HEK293 (cell line): ENCODE measurements at regions not wholly inside any gene's neighbourhood (a gene's known extent, or its start where the extent isn't known, plus 50 kb on each side); places are given as distances from the start of the nearest gene placed in this dataset.

Source experiments
- CTCF ChIA-PET: fragments of 350-600 bp; formaldehyde crosslinking; extraction: SDS; loops from one replicate; lab custom pipeline; 2021; ENCODE audit warnings: antibody characterized with exemption; lab: Yijun Ruan, JAX
- POLR2A ChIA-PET: fragments of 300-600 bp; formaldehyde crosslinking; extraction: SDS; loops from one replicate; lab custom pipeline; 2020; ENCODE audit warnings: antibody characterized with exemption, inconsistent platforms; lab: Yijun Ruan, JAX
- H3K27ac ChIP-seq: fragments of 200-500 bp; sonication (Bioruptor generic); 2 replicates; pipeline ENCODE4 v1.5.1; 2014; ENCODE audit warnings: low read depth, low read length, control low read depth, inconsistent platforms; ENCODE audit errors: extremely low read depth
- H3K36me3 ChIP-seq, 2 experiments: fragments of 200-500 bp in 1 of 2; sonication (Bioruptor generic) in 1 of 2; 1 replicate in 1 of 2; 2 replicates in 1 of 2; pipeline ENCODE4 v1.5.1; 2014 to 2017; ENCODE audit warnings: inconsistent platforms in 2 of 2, low read length in 2 of 2; ENCODE audit not compliant: control insufficient read depth in 2 of 2, insufficient read depth in 1 of 2
- H3K4me1 ChIP-seq: fragments of 200-500 bp; sonication (Bioruptor generic); 2 replicates; pipeline ENCODE4 v1.5.1; 2014; ENCODE audit warnings: mild to moderate bottlenecking, low read length, inconsistent platforms; ENCODE audit not compliant: control insufficient read depth, insufficient read depth
- H3K4me3 ChIP-seq: 2 replicates; pipeline ENCODE4 v1.5.1; 2011; ENCODE audit warnings: low read depth, mild to moderate bottlenecking, control low read depth, low read length, moderate library complexity
- H3K9me3 ChIP-seq: fragments of 200-500 bp; sonication (Bioruptor generic); 2 replicates; pipeline ENCODE4 v1.5.1; 2014; ENCODE audit warnings: low read depth, low read length, inconsistent platforms; ENCODE audit not compliant: control insufficient read depth, insufficient read depth
- BCL11B ChIP-seq: fragments of 450-650 bp; formaldehyde crosslinking; IDR thresholded peaks from 2 replicates; pipeline ENCODE4 v1.5.1; 2016; ENCODE audit warnings: low read depth, missing biosample characterization, missing genetic modification characterization
- HOXA7 ChIP-seq: sonication (generic); formaldehyde crosslinking; IDR thresholded peaks from 2 replicates; pipeline ENCODE4 v1.8.1; 2022; ENCODE audit warnings: missing genetic modification reagents, borderline replicate concordance
- KLF9 ChIP-seq: fragments of 450-650 bp; formaldehyde crosslinking; IDR thresholded peaks from 2 replicates; pipeline ENCODE4 v1.5.1; 2016; ENCODE audit warnings: missing biosample characterization, missing genetic modification characterization, low read depth
- MYNN ChIP-seq: fragments of 450-650 bp; formaldehyde crosslinking; IDR thresholded peaks from 2 replicates; pipeline ENCODE4 v1.5.1; 2016; ENCODE audit warnings: missing biosample characterization, missing genetic modification characterization, borderline replicate concordance
- ZBTB21 ChIP-seq: fragments of 450-650 bp; formaldehyde crosslinking; IDR thresholded peaks from 2 replicates; pipeline ENCODE4 v1.5.1; 2017; ENCODE audit warnings: missing biosample characterization, missing genetic modification characterization
- ZEB2 ChIP-seq: fragments of 450-650 bp; formaldehyde crosslinking; IDR thresholded peaks from 2 replicates; pipeline ENCODE4 v1.5.1; 2016; ENCODE audit warnings: missing biosample characterization, missing genetic modification characterization
- ZFHX2 ChIP-seq: fragments of 450-650 bp; formaldehyde crosslinking; conservative IDR thresholded peaks from 2 replicates; pipeline ENCODE4 v1.5.1; 2016; ENCODE audit warnings: missing biosample characterization, missing genetic modification characterization
- ZIC2 ChIP-seq: fragments of 450-650 bp; formaldehyde crosslinking; IDR thresholded peaks from 2 replicates; pipeline ENCODE4 v1.5.1; 2016; ENCODE audit warnings: missing biosample characterization, missing genetic modification characterization
- ZNF10 ChIP-seq: fragments of 450-650 bp; formaldehyde crosslinking; IDR thresholded peaks from 2 replicates; pipeline ENCODE4 v1.5.1; 2017; ENCODE audit warnings: missing biosample characterization, missing genetic modification characterization
- ZNF132 ChIP-seq: fragments of 450-650 bp; formaldehyde crosslinking; IDR thresholded peaks from 2 replicates; pipeline ENCODE4 v1.5.1; 2017; ENCODE audit warnings: missing biosample characterization, missing genetic modification characterization, borderline replicate concordance
- ZNF174 ChIP-seq: fragments of 450-650 bp; formaldehyde crosslinking; IDR thresholded peaks from 2 replicates; pipeline ENCODE4 v1.5.0; 2017; ENCODE audit warnings: missing biosample characterization, mild to moderate bottlenecking, missing genetic modification characterization
- ZNF214 ChIP-seq: fragments of 450-650 bp; formaldehyde crosslinking; IDR thresholded peaks from 2 replicates; pipeline ENCODE4 v1.5.1; 2017; ENCODE audit warnings: missing biosample characterization, mild to moderate bottlenecking, missing genetic modification characterization, borderline replicate concordance
- ZNF223 ChIP-seq: fragments of 450-650 bp; formaldehyde crosslinking; IDR thresholded peaks from 2 replicates; pipeline ENCODE4 v1.5.1; 2016; ENCODE audit warnings: missing biosample characterization, missing genetic modification characterization
- ZNF24 ChIP-seq: fragments of 450-650 bp; formaldehyde crosslinking; IDR thresholded peaks from 2 replicates; pipeline ENCODE4 v1.5.1; 2016; ENCODE audit warnings: missing biosample characterization, missing genetic modification characterization
- ZNF335 ChIP-seq: fragments of 450-650 bp; formaldehyde crosslinking; conservative IDR thresholded peaks from 2 replicates; pipeline ENCODE4 v1.5.1; 2016; ENCODE audit warnings: missing biosample characterization, missing genetic modification characterization
- ZNF350 ChIP-seq: fragments of 450-650 bp; formaldehyde crosslinking; IDR thresholded peaks from 2 replicates; pipeline ENCODE4 v1.5.0; 2017; ENCODE audit warnings: missing biosample characterization, mild to moderate bottlenecking, missing genetic modification characterization
- ZNF366 ChIP-seq: fragments of 450-650 bp; formaldehyde crosslinking; conservative IDR thresholded peaks from 2 replicates; pipeline ENCODE4 v1.5.1; 2016; ENCODE audit warnings: missing biosample characterization, missing genetic modification characterization
- ZNF501 ChIP-seq: fragments of 450-650 bp; formaldehyde crosslinking; IDR thresholded peaks from 2 replicates; pipeline ENCODE4 v1.5.1; 2016; ENCODE audit warnings: missing biosample characterization, missing genetic modification characterization
- ZNF514 ChIP-seq: fragments of 450-650 bp; formaldehyde crosslinking; IDR thresholded peaks from 2 replicates; pipeline ENCODE4 v1.5.1; 2016; ENCODE audit warnings: missing biosample characterization, missing genetic modification characterization
- ZNF521 ChIP-seq: fragments of 450-650 bp; formaldehyde crosslinking; IDR thresholded peaks from 2 replicates; pipeline ENCODE4 v1.5.1; 2017; ENCODE audit warnings: missing biosample characterization, mild to moderate bottlenecking, missing genetic modification characterization
- ZNF623 ChIP-seq: fragments of 450-650 bp; formaldehyde crosslinking; IDR thresholded peaks from 2 replicates; pipeline ENCODE4 v1.5.1; 2016; ENCODE audit warnings: missing biosample characterization, missing genetic modification characterization
- ZSCAN30 ChIP-seq: fragments of 450-650 bp; IDR thresholded peaks from 2 replicates; pipeline ENCODE4 v1.5.1; 2018; ENCODE audit warnings: missing biosample characterization, mild to moderate bottlenecking, missing genetic modification characterization, moderate library complexity
- ZXDB ChIP-seq: fragments of 450-650 bp; formaldehyde crosslinking; IDR thresholded peaks from 2 replicates; pipeline ENCODE4 v1.5.1; 2016; ENCODE audit warnings: missing biosample characterization, missing genetic modification characterization
- TF ChIP-seq, protein P1 (sequence below): fragments of 450-650 bp; formaldehyde crosslinking; IDR thresholded peaks from 2 replicates; pipeline ENCODE4 v1.5.1; 2016; ENCODE audit warnings: missing biosample characterization, missing genetic modification characterization
- TF ChIP-seq, protein P2 (sequence below): fragments of 450-650 bp; formaldehyde crosslinking; IDR thresholded peaks from 2 replicates; pipeline ENCODE4 v1.5.1; 2017; ENCODE audit warnings: missing biosample characterization, missing genetic modification characterization
- TF ChIP-seq, protein P3 (sequence below): fragments of 450-650 bp; formaldehyde crosslinking; IDR thresholded peaks from 2 replicates; pipeline ENCODE4; 2016; ENCODE audit warnings: missing biosample characterization, missing genetic modification characterization
- TF ChIP-seq, protein P4 (sequence below): fragments of 450-650 bp; formaldehyde crosslinking; IDR thresholded peaks from 2 replicates; pipeline ENCODE4 v1.5.1; 2016; ENCODE audit warnings: missing biosample characterization, missing genetic modification characterization

DNA sequence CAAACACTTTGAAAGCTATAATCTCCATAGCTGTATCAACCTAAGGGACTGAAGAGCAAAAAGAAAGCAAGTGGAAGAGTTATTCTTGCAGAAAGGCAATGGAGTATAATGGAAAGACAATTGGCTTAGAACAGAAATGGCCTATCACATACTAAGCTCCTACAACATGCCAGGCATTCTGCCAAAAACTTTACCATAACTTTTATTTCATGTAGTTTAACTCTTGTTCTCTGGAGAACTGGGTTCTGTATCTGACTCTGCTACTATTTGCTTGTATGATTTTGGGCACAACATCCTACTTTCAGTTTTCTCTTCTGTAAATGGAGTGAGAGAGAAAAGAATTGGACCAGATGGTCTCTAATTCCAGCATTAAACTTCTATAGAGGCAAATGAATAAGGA, 449.1 kb downstream of the GPATCH2 start (continued):
- TF ChIP-seq ZIC2 (tag by site-specific recombination) (no peak), ZNF350 (tag by site-specific recombination) (no peak), MYNN (tag by site-specific recombination) (no peak), ZNF223 (tag by site-specific recombination) (no peak), ZXDB (tag by site-specific recombination) (no peak), ZNF214 (no peak), ZNF366 (tag by site-specific recombination) (no peak), ZNF24 (tag by site-specific recombination) (no peak)
- TF ChIP-seq, protein P1, sequence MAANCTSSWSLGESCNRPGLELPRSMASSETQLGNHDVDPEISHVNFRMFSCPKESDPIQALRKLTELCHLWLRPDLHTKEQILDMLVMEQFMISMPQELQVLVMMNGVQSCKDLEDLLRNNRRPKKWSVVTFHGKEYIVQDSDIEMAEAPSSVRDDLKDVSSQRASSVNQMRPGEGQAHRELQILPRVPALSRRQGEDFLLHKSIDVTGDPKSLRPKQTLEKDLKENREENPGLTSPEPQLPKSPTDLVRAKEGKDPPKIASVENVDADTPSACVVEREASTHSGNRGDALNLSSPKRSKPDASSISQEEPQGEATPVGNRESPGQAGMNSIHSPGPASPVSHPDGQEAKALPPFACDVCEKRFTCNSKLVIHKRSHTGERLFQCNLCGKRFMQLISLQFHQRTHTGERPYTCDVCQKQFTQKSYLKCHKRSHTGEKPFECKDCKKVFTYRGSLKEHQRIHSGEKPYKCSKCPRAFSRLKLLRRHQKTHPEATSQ (tag by site-specific recombination), result no peak

DNA sequence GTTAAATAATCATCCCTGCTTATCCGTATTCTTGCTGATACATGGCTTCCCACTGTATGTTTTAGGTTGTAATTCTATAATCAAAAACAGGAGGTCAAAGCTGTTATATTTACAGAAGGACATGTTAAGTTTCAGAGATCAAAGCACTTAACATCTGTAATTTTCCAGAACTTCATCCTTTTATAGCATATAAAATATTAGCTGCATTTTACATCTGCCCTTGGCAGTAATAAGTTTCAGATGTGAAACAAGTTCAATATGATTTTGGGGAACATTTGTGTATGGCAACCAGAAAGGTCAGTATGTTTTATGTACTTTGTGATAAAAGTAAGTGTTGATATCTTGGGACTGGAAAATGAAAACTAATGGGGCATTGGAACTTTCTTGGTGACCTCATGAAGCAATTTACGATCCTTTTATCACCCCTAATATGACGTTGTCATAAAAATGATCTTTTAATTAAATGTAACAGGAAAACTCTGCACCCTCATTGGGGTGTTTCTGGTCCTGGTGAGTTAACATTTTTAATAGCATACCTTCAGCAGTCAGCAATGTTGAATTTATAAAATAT, 449.6 kb downstream of the GPATCH2 start:
- Histone ChIP-seq H3K9me3 (no peaks in the 10 kb centered on the region), H3K4me3 (no peak overlapping the region), H3K36me3 (no peaks in the 10 kb centered on the region), H3K4me1 (no peaks in the 10 kb centered on the region), H3K27ac (no peak overlapping the region)
- POLR2A ChIA-PET, result no interaction called here
- CTCF ChIA-PET, result no interaction called here
- TF ChIP-seq ZNF501 (no peak), ZFHX2 (tag by site-specific recombination) (no peak), ZIC2 (tag by site-specific recombination) (no peak), ZNF521 (tag by site-specific recombination) (no peak), ZSCAN30 (tag by site-specific recombination) (no peak), KLF9 (tag by site-specific recombination) (no peak), ZNF174 (no peak), ZNF132 (tag by site-specific recombination) (no peak), ZNF514 (tag by site-specific recombination) (no peak)
- TF ChIP-seq, protein P2, sequence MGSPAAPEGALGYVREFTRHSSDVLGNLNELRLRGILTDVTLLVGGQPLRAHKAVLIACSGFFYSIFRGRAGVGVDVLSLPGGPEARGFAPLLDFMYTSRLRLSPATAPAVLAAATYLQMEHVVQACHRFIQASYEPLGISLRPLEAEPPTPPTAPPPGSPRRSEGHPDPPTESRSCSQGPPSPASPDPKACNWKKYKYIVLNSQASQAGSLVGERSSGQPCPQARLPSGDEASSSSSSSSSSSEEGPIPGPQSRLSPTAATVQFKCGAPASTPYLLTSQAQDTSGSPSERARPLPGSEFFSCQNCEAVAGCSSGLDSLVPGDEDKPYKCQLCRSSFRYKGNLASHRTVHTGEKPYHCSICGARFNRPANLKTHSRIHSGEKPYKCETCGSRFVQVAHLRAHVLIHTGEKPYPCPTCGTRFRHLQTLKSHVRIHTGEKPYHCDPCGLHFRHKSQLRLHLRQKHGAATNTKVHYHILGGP, result no peak
- TF ChIP-seq, protein P3, sequence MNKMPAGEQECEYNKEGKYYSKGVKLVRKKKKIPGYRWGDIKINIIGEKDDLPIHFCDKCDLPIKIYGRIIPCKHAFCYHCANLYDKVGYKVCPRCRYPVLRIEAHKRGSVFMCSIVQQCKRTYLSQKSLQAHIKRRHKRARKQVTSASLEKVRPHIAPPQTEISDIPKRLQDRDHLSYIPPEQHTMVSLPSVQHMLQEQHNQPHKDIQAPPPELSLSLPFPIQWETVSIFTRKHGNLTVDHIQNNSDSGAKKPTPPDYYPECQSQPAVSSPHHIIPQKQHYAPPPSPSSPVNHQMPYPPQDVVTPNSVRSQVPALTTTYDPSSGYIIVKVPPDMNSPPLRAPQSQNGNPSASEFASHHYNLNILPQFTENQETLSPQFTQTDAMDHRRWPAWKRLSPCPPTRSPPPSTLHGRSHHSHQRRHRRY (tag by site-specific recombination), result no peak

DNA sequence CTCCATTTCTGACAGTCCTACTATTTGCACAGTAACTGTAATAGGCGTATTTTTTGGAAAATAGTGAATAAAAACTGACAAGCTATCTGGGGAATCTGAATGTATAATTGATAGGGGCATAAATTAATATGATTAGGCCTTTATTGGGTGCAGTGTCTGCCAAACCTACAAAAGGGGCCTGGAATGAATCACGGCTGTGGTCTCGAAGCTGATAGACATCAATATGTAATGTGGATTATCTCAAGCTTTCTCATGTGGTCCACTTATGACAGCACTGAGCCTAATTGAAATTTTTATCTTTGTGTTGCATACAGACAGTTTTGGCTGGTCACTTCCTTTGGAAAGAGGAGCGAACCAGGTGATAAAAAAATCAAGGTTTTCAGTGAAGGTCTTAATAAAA, 450.4 kb downstream of the GPATCH2 start:
- ChIA-PET POLR2A (no interaction called here), CTCF (no interaction called here)
- Histone ChIP-seq H3K4me1 (no peaks in the 10 kb centered on the region), H3K36me3 (no peaks in the 10 kb centered on the region), H3K4me3 (no peak overlapping the region), H3K27ac (no peak overlapping the region), H3K9me3 (no peaks in the 10 kb centered on the region)
- TF ChIP-seq ZBTB21 (tag by site-specific recombination) (no peak), ZNF514 (tag by site-specific recombination) (no peak), BCL11B (tag by site-specific recombination) (no peak), ZNF335 (tag by site-specific recombination) (no peak), ZIC2 (tag by site-specific recombination) (no peak), ZNF350 (tag by site-specific recombination) (no peak), HOXA7 (no peak), ZEB2 (tag by site-specific recombination) (no peak), ZNF623 (no peak), ZNF10 (tag by site-specific recombination) (no peak)
- TF ChIP-seq, protein P4, sequence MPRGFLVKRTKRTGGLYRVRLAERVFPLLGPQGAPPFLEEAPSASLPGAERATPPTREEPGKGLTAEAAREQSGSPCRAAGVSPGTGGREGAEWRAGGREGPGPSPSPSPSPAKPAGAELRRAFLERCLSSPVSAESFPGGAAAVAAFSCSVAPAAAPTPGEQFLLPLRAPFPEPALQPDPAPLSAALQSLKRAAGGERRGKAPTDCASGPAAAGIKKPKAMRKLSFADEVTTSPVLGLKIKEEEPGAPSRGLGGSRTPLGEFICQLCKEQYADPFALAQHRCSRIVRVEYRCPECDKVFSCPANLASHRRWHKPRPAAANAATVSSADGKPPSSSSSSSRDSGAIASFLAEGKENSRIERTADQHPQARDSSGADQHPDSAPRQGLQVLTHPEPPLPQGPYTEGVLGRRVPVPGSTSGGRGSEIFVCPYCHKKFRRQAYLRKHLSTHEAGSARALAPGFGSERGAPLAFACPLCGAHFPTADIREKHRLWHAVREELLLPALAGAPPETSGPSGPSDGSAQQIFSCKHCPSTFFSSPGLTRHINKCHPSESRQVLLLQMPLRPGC (tag by site-specific recombination), result no peak
